ENCODE measurements at regions not wholly inside any gene's neighbourhood (a gene's known extent, or its start where the extent isn't known, plus 50 kb on each side); places are given as distances from the start of the nearest gene placed in this dataset.
"Not testable (repeated sequence)": the region's sequence is repeated elsewhere in the genome, so short reads cannot be mapped to it uniquely, and the experiment has no call there.

GRCh38 chr3:125779276-125779675, 184.0 kb upstream of the OSBPL11 start:
- not testable (repeated sequence) for H3K9me3 Mint-ChIP-seq (ENCODE audit: unreplicated experiment); H3K27ac Mint-ChIP-seq (ENCODE audit: unreplicated experiment); H3K4me1 Mint-ChIP-seq (ENCODE audit: unreplicated experiment); H3K36me3 Mint-ChIP-seq (ENCODE audit: unreplicated experiment); DNase-seq (ENCODE audit: extremely low spot score, unreplicated experiment); H3K4me3 Mint-ChIP-seq (ENCODE audit: unreplicated experiment)
- H3K27me3 Mint-ChIP-seq (ENCODE audit: unreplicated experiment), result peaks cover 22% of the 10 kb centered on the region

DNA sequence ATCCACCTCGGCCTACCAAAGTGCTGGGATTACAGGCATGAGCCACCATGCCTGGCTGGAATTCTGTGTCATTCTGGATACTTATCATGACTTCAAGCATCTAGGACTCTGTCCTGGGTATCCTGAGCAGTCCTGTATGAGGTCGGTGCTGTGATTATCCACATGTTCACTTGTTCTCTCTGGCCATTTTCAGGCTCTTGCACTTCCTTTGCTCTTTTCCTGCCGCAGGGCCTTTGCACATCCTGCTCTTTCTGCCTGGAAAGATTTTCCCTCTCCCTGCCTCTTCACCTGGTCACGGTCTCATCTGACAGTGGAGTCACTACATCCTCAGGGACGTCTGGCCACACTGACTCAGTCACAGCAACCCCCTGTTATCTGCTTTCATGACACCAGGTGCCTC, 184.6 kb upstream of the OSBPL11 start:
- H3K36me3 Mint-ChIP-seq (ENCODE audit: unreplicated experiment); H3K4me3 Mint-ChIP-seq (ENCODE audit: unreplicated experiment); H3K27ac Mint-ChIP-seq (ENCODE audit: unreplicated experiment); H3K9me3 Mint-ChIP-seq (ENCODE audit: unreplicated experiment); H3K4me1 Mint-ChIP-seq (ENCODE audit: unreplicated experiment); DNase-seq (ENCODE audit: extremely low spot score, unreplicated experiment): not testable (repeated sequence)
- H3K27me3 Mint-ChIP-seq (ENCODE audit: unreplicated experiment), result peaks cover 19% of the 10 kb centered on the region

GRCh38 chr3:125781678-125782077, 186.4 kb upstream of the OSBPL11 start:
- not testable (repeated sequence) for H3K27ac Mint-ChIP-seq (ENCODE audit: unreplicated experiment); H3K9me3 Mint-ChIP-seq (ENCODE audit: unreplicated experiment); H3K4me3 Mint-ChIP-seq (ENCODE audit: unreplicated experiment); H3K4me1 Mint-ChIP-seq (ENCODE audit: unreplicated experiment); H3K36me3 Mint-ChIP-seq (ENCODE audit: unreplicated experiment); DNase-seq (ENCODE audit: extremely low spot score, unreplicated experiment)
- H3K27me3 Mint-ChIP-seq (ENCODE audit: unreplicated experiment), result peaks cover 15% of the 10 kb centered on the region

DNA sequence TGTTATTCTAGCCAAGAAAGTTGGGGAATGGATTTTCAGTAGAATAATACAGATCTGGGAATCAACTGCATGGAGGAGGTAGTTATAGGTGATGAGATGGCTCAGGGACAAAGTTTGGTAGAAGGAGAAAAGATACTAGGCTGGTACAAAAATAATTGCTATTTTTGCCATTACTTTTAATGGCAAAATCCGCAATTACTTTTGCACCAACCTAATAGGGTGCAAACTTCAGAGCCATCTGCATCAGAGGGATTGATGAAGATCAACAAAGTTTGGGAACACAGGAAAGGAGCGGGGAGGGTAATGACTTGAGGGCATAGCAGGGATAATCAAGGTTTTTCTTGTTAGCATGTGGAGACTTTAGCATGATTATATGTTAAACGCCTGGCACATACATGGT, 178.7 kb upstream of the ROPN1B start:
- not testable (repeated sequence) for DNase-seq (ENCODE audit: extremely low spot score, unreplicated experiment); H3K9me3 Mint-ChIP-seq (ENCODE audit: unreplicated experiment); H3K36me3 Mint-ChIP-seq (ENCODE audit: unreplicated experiment); H3K4me1 Mint-ChIP-seq (ENCODE audit: unreplicated experiment); H3K4me3 Mint-ChIP-seq (ENCODE audit: unreplicated experiment); H3K27ac Mint-ChIP-seq (ENCODE audit: unreplicated experiment)
- H3K27me3 Mint-ChIP-seq (ENCODE audit: unreplicated experiment), result peaks cover 54% of the 10 kb centered on the region

- peaks cover 54% of the 10 kb centered on the region for H3K27me3 Mint-ChIP-seq (ENCODE audit: unreplicated experiment)
- H3K36me3 Mint-ChIP-seq (ENCODE audit: unreplicated experiment); H3K27ac Mint-ChIP-seq (ENCODE audit: unreplicated experiment); H3K4me3 Mint-ChIP-seq (ENCODE audit: unreplicated experiment); H3K4me1 Mint-ChIP-seq (ENCODE audit: unreplicated experiment); H3K9me3 Mint-ChIP-seq (ENCODE audit: unreplicated experiment): not testable (repeated sequence)
- peak; percentile 5 for DNase-seq (ENCODE audit: extremely low spot score, unreplicated experiment)
These were observed 178.0 kb upstream of the ROPN1B start for GRCh38 chr3:125791021-125791420.

GRCh38 chr3:125810010-125810409, 159.0 kb upstream of the ROPN1B start:
- DNase-seq (ENCODE audit: extremely low spot score, unreplicated experiment), result peak; percentile 53
- not testable (repeated sequence) for H3K27me3 Mint-ChIP-seq (ENCODE audit: unreplicated experiment); H3K4me1 Mint-ChIP-seq (ENCODE audit: unreplicated experiment); H3K27ac Mint-ChIP-seq (ENCODE audit: unreplicated experiment); H3K36me3 Mint-ChIP-seq (ENCODE audit: unreplicated experiment); H3K4me3 Mint-ChIP-seq (ENCODE audit: unreplicated experiment)
- H3K9me3 Mint-ChIP-seq (ENCODE audit: unreplicated experiment), result peaks cover 60% of the 10 kb centered on the region

- not testable (repeated sequence) for H3K9me3 Mint-ChIP-seq (ENCODE audit: unreplicated experiment)
These were observed 146.8 kb upstream of the ROPN1B start for GRCh38 chr3:125822175-125822574.

GRCh38 chr3:125831005-125831750, 137.8 kb upstream of the ROPN1B start:
- H3K9me3 Mint-ChIP-seq (ENCODE audit: unreplicated experiment), result peaks cover 18% of the 10 kb centered on the region
- not testable (repeated sequence) for H3K36me3 Mint-ChIP-seq (ENCODE audit: unreplicated experiment); H3K4me3 Mint-ChIP-seq (ENCODE audit: unreplicated experiment); H3K27me3 Mint-ChIP-seq (ENCODE audit: unreplicated experiment); H3K27ac Mint-ChIP-seq (ENCODE audit: unreplicated experiment); DNase-seq (ENCODE audit: extremely low spot score, unreplicated experiment); H3K4me1 Mint-ChIP-seq (ENCODE audit: unreplicated experiment)

More at GRCh38 chr3:125822175-125822574, 146.8 kb upstream of the ROPN1B start:
- H3K4me1 Mint-ChIP-seq (ENCODE audit: unreplicated experiment); H3K27ac Mint-ChIP-seq (ENCODE audit: unreplicated experiment); H3K36me3 Mint-ChIP-seq (ENCODE audit: unreplicated experiment); H3K27me3 Mint-ChIP-seq (ENCODE audit: unreplicated experiment); H3K4me3 Mint-ChIP-seq (ENCODE audit: unreplicated experiment); DNase-seq (ENCODE audit: extremely low spot score, unreplicated experiment): not testable (repeated sequence)

- H3K9me3 Mint-ChIP-seq (ENCODE audit: unreplicated experiment); H3K4me3 Mint-ChIP-seq (ENCODE audit: unreplicated experiment); H3K36me3 Mint-ChIP-seq (ENCODE audit: unreplicated experiment); H3K27ac Mint-ChIP-seq (ENCODE audit: unreplicated experiment); DNase-seq (ENCODE audit: extremely low spot score, unreplicated experiment); H3K27me3 Mint-ChIP-seq (ENCODE audit: unreplicated experiment); H3K4me1 Mint-ChIP-seq (ENCODE audit: unreplicated experiment): not testable (repeated sequence)
These were observed 133.4 kb upstream of the ROPN1B start for GRCh38 chr3:125835562-125835961.

DNA sequence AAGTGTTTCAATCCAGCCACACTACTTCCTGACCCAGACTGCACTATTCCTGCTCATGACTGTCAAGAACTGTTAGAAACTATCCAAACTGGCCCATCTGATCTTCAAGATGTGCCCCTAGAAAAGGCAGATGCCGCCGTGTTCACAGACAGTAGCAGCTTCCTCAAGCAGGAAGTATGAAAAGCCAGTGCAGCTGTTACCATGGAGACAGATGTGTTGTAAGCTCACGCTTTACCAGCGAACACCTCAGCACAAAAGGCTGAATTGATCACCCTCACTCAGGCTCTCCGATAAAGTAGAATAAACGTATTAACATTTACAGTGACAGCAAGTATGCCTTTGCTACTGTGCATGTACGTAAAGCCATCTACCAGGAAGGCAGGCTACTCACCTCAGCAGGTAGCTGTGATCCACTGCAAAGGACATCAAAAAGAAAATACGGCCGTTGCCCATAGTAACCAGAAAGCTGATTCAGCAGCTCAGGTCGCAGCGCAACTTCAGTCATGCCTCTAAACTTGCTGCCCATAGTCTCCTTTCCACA, 132.9 kb upstream of the ROPN1B start:
- not testable (repeated sequence) for H3K4me3 Mint-ChIP-seq (ENCODE audit: unreplicated experiment); H3K36me3 Mint-ChIP-seq (ENCODE audit: unreplicated experiment); H3K4me1 Mint-ChIP-seq (ENCODE audit: unreplicated experiment); H3K27me3 Mint-ChIP-seq (ENCODE audit: unreplicated experiment); H3K9me3 Mint-ChIP-seq (ENCODE audit: unreplicated experiment); H3K27ac Mint-ChIP-seq (ENCODE audit: unreplicated experiment); DNase-seq (ENCODE audit: extremely low spot score, unreplicated experiment)

- not testable (repeated sequence) for H3K27ac Mint-ChIP-seq (ENCODE audit: unreplicated experiment); H3K4me1 Mint-ChIP-seq (ENCODE audit: unreplicated experiment); H3K4me3 Mint-ChIP-seq (ENCODE audit: unreplicated experiment)
These were observed 132.2 kb upstream of the ROPN1B start for GRCh38 chr3:125836786-125837185.

DNA sequence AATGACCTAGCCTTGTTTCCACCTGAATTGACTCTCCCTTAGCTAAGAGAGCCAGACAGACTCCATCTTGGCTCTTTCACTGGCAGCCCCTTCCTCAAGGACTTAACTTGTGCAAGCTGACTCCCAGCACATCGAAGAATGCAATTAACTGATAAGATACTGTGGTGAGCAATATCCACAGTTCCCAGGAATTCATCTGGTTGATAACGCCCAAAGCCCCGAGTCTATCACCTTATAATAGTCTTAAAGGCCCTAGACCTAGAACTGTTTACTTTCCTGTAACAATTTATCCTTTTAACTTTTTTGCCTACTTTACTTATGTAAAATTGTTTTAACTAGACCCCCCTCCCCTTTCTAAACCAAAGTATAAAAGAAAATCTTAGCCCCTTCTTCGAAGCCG, 130.1 kb upstream of the ROPN1B start:
- not testable (repeated sequence) for H3K36me3 Mint-ChIP-seq (ENCODE audit: unreplicated experiment); H3K9me3 Mint-ChIP-seq (ENCODE audit: unreplicated experiment); DNase-seq (ENCODE audit: extremely low spot score, unreplicated experiment); H3K4me3 Mint-ChIP-seq (ENCODE audit: unreplicated experiment); H3K27ac Mint-ChIP-seq (ENCODE audit: unreplicated experiment); H3K27me3 Mint-ChIP-seq (ENCODE audit: unreplicated experiment); H3K4me1 Mint-ChIP-seq (ENCODE audit: unreplicated experiment)

More at GRCh38 chr3:125836786-125837185, 132.2 kb upstream of the ROPN1B start:
- H3K27me3 Mint-ChIP-seq (ENCODE audit: unreplicated experiment); H3K9me3 Mint-ChIP-seq (ENCODE audit: unreplicated experiment); H3K36me3 Mint-ChIP-seq (ENCODE audit: unreplicated experiment); DNase-seq (ENCODE audit: extremely low spot score, unreplicated experiment): not testable (repeated sequence)

Measured in osteocyte (in vitro differentiated cells).